ENCODE measurements at regions not wholly inside any gene's neighbourhood (a gene's known extent, or its start where the extent isn't known, plus 50 kb on each side); places are given as distances from the start of the nearest gene placed in this dataset.

GRCh38 chr13:80560609-80561008 is 219.7 kb upstream of the SPRY2 start:
- TF ChIP-seq, protein P1, sequence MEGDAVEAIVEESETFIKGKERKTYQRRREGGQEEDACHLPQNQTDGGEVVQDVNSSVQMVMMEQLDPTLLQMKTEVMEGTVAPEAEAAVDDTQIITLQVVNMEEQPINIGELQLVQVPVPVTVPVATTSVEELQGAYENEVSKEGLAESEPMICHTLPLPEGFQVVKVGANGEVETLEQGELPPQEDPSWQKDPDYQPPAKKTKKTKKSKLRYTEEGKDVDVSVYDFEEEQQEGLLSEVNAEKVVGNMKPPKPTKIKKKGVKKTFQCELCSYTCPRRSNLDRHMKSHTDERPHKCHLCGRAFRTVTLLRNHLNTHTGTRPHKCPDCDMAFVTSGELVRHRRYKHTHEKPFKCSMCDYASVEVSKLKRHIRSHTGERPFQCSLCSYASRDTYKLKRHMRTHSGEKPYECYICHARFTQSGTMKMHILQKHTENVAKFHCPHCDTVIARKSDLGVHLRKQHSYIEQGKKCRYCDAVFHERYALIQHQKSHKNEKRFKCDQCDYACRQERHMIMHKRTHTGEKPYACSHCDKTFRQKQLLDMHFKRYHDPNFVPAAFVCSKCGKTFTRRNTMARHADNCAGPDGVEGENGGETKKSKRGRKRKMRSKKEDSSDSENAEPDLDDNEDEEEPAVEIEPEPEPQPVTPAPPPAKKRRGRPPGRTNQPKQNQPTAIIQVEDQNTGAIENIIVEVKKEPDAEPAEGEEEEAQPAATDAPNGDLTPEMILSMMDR (IDR thresholded peaks at IDR 0.05), result no peak
- TF ChIP-seq POLR2A (IDR thresholded peaks at IDR 0.05) (no peak), POLR2AphosphoS5 (IDR thresholded peaks at IDR 0.05) (no peak)

Data from upper lobe of left lung (tissue), 4 donors.